ENCODE measurements at regions not wholly inside any gene's neighbourhood (a gene's known extent, or its start where the extent isn't known, plus 50 kb on each side); places are given as distances from the start of the nearest gene placed in this dataset.

DNA sequence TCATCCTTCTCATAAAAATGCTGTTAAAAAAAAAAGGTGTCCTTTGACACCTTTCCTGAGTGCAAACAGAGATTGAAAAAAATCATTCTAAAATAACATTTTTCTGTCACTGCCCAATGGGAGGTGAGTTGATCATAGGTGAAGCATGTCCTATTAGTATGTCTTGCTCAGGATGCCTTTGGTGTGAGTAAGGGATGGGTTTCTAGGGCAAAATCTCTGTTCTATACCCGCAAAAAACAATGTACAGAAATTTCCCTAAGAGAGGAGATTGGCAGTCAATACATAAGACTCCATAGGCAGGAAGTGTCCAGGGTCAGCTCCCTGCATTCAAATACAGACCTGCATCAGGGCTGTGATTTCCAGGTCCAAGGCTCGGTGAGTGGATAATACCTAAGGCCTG is 195.2 kb downstream of the DAD1 start:
- TF ChIP-seq, protein P1, sequence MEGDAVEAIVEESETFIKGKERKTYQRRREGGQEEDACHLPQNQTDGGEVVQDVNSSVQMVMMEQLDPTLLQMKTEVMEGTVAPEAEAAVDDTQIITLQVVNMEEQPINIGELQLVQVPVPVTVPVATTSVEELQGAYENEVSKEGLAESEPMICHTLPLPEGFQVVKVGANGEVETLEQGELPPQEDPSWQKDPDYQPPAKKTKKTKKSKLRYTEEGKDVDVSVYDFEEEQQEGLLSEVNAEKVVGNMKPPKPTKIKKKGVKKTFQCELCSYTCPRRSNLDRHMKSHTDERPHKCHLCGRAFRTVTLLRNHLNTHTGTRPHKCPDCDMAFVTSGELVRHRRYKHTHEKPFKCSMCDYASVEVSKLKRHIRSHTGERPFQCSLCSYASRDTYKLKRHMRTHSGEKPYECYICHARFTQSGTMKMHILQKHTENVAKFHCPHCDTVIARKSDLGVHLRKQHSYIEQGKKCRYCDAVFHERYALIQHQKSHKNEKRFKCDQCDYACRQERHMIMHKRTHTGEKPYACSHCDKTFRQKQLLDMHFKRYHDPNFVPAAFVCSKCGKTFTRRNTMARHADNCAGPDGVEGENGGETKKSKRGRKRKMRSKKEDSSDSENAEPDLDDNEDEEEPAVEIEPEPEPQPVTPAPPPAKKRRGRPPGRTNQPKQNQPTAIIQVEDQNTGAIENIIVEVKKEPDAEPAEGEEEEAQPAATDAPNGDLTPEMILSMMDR (conservative IDR thresholded peaks at IDR 0.05; ENCODE audit: low read depth, low read length), result no peak
- no peak for TF ChIP-seq EZH2 (IDR thresholded peaks at IDR 0.05; ENCODE audit: low read length, unreplicated experiment)
